Parathyroid adenoma (tissue), 2 donors: ENCODE measurements at regions not wholly inside any gene's neighbourhood (a gene's known extent, or its start where the extent isn't known, plus 50 kb on each side); places are given as distances from the start of the nearest gene placed in this dataset.
A peak's percentile ranks its signal among the peaks of the same experiment; 100 is the strongest.

Experiments used
- H2AFZ ChIP-seq: fragments of 300-600 bp; sonication (generic); one replicate; pipeline ENCODE4 v1.7.0; 2017; ENCODE audit warnings: antibody characterized with exemption, mild to moderate bottlenecking
- H3K27ac ChIP-seq: fragments of 300-600 bp; sonication (generic); one replicate; pipeline ENCODE4 v1.7.0; 2017
- H3K27me3 ChIP-seq: fragments of 300-600 bp; sonication (generic); one replicate; pipeline ENCODE4 v1.7.0; 2017; ENCODE audit warnings: low read length; ENCODE audit not compliant: control insufficient read depth, insufficient read depth
- H3K36me3 ChIP-seq: fragments of 300-600 bp; sonication (generic); one replicate; pipeline ENCODE4 v1.7.0; 2017; ENCODE audit warnings: low read length; ENCODE audit not compliant: control insufficient read depth, insufficient read depth
- H3K4me1 ChIP-seq: fragments of 300-600 bp; sonication (generic); one replicate; pipeline ENCODE4 v1.7.0; 2017; ENCODE audit warnings: control low read depth
- H3K4me2 ChIP-seq: fragments of 300-600 bp; sonication (generic); one replicate; pipeline ENCODE4 v1.7.0; 2017; ENCODE audit warnings: low read length
- H3K4me3 ChIP-seq: fragments of 300-600 bp; sonication (generic); one replicate; pipeline ENCODE4 v1.7.0; 2017; ENCODE audit warnings: low read depth, low read length
- H3K79me2 ChIP-seq: fragments of 300-600 bp; sonication (generic); one replicate; pipeline ENCODE4 v1.7.0; 2017; ENCODE audit warnings: control low read depth
- H3K9ac ChIP-seq: fragments of 300-600 bp; sonication (generic); one replicate; pipeline ENCODE4 v1.7.0; 2017; ENCODE audit warnings: mild to moderate bottlenecking
- H3K9me3 ChIP-seq: fragments of 300-600 bp; sonication (generic); one replicate; pipeline ENCODE4 v1.7.0; 2017; ENCODE audit warnings: low read length; ENCODE audit not compliant: control insufficient read depth
- TF ChIP-seq, protein P1 (sequence below): fragments of 300-600 bp; sonication (generic); IDR thresholded peaks from one replicate; pipeline ENCODE4 v1.7.0; 2017; ENCODE audit warnings: antibody characterized with exemption, mild to moderate bottlenecking
- donor health status: primary hyperparathyroidism.

DNA sequence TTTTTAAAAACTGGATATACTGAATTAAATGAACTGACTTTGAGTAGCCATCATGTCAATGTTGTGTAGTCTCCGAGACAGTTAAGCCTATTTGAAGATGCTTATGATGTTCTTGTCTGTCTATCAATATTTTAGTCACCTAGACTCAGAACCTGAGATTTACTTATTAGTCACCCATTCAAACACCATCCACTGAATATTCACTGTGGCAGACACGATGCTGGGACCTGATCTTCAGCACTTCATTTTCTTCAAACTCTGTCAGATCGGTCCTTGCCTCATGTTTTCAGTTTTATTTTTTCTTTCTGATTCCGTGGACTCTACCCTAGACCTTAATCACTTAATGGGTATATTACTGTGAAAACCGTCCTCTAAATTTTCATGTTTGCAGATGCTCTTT is 123.7 kb upstream of the MCHR2 start:
- Histone ChIP-seq H3K27ac (no peak overlapping the region), H3K9ac (no peak overlapping the region), H3K4me1 (no peaks in the 10 kb centered on the region), H2AFZ (no peak overlapping the region), H3K36me3 (no peaks in the 10 kb centered on the region), H3K4me3 (no peak overlapping the region), H3K27me3 (no peaks in the 10 kb centered on the region), H3K79me2 (no peaks in the 10 kb centered on the region), H3K9me3 (no peaks in the 10 kb centered on the region), H3K4me2 (no peak overlapping the region)
- TF ChIP-seq, protein P1, sequence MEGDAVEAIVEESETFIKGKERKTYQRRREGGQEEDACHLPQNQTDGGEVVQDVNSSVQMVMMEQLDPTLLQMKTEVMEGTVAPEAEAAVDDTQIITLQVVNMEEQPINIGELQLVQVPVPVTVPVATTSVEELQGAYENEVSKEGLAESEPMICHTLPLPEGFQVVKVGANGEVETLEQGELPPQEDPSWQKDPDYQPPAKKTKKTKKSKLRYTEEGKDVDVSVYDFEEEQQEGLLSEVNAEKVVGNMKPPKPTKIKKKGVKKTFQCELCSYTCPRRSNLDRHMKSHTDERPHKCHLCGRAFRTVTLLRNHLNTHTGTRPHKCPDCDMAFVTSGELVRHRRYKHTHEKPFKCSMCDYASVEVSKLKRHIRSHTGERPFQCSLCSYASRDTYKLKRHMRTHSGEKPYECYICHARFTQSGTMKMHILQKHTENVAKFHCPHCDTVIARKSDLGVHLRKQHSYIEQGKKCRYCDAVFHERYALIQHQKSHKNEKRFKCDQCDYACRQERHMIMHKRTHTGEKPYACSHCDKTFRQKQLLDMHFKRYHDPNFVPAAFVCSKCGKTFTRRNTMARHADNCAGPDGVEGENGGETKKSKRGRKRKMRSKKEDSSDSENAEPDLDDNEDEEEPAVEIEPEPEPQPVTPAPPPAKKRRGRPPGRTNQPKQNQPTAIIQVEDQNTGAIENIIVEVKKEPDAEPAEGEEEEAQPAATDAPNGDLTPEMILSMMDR, result no peak

DNA sequence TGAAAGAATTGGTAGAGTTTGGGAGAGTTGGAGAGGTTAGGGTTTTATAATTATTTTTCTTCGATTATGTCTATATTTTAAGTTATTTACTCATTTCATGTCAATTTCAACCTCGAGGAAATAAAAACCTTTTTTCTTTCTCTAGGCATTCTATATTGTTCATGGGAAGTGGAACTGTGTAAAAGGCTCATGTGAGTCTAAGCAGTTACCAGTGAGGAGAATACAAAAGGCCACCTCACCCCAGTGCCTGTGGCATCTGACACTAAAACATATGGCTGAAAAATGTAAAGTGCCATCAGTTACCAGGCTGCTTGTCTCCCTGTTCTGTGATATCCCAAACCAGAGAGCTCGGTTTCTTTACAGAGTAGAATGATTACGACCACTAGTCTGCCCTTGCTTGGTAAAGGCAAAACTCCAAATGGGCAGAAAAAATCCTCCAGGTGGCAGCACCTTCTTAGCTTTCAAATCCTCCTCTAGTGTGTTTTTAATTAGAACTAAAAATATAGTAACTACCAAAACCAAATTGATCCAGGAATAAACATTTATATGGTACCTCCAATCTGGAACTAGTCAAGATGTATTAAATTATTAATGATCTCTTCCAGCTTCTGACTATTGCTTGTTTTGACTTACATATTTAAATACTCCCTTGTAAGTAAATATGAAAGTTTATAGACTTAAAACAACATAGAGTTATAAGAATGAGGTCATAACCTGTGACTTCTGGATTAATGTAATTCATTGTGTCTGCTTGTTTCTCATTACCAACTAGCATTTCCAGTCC is 122.6 kb upstream of the MCHR2 start:
- Histone ChIP-seq H3K27ac (no peak overlapping the region), H3K9ac (no peak overlapping the region), H3K27me3 (no peaks in the 10 kb centered on the region), H2AFZ (no peak overlapping the region), H3K36me3 (no peaks in the 10 kb centered on the region), H3K4me2 (no peak overlapping the region), H3K9me3 (no peaks in the 10 kb centered on the region), H3K79me2 (no peaks in the 10 kb centered on the region), H3K4me3 (no peak overlapping the region), H3K4me1 (no peaks in the 10 kb centered on the region)
- TF ChIP-seq, protein P1, result peak; percentile 39

DNA sequence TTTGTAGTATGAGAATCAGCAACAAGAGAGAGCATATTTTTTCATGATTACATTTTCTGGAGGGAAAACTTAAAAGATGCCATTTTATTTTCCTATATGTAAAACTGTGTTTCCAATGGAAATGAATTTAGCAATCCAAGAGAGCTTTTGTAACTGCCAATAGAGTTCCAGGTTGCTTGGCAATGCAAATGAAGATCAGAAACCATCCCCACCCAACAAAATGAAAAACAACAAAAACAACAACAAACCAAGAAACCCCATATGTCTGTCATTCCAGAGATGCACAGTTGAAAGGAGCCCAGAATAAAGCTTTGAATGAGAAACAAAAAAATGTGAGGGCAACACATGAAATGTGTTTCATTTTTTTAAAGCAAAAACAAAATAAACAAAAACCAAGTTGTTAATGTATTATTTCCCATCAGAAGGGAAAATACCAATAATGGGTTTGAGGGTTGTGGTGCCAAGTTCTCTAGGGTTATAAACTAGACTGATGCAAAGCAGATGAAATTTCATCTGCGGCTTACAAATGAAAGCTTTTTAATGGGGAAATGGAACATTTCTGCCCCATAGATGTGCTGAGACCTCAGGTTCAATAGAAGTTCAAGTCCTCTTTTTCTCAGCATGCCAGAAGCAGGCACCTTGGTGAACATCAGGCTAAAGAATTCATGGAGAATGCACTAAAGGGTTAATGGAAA is 121.5 kb upstream of the MCHR2 start:
- Histone ChIP-seq H3K4me1 (no peaks in the 10 kb centered on the region), H3K36me3 (no peaks in the 10 kb centered on the region), H3K27ac (no peak overlapping the region), H3K4me2 (no peak overlapping the region), H3K4me3 (no peak overlapping the region), H3K9ac (no peak overlapping the region), H3K9me3 (no peaks in the 10 kb centered on the region), H3K27me3 (no peaks in the 10 kb centered on the region), H2AFZ (no peak overlapping the region), H3K79me2 (no peaks in the 10 kb centered on the region)
- TF ChIP-seq, protein P1, result no peak

DNA sequence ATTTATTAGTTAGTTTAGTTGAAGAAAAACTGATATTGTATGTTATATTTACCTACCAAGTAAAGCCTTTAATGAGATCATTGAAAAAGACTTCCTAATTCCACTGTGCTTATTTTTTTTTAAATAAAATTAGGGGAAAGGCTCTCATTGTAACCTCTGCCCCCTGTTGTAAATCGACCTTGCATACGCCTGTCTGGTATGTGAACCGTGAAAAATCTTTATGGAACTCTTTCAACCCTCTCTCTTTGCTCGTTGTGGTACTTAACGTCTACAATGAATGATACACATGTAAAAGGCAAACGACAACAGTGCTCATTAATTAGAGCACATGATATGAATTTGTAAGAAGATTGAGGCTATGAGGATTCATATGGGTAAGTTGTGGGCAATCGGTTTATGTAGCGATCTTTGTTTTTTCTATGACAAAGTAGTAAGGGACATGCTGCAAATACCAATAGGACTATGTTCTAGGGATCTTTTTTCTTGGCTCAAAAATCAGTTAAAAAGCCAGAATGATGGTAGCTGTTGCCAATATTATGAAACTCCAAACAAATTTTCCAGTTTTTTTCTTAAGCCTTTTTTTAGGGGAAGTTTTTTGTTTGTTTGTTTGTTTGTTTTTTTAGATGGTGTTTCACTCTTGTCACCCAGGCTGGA is 119.0 kb upstream of the MCHR2 start:
- Histone ChIP-seq H3K4me2 (no peak overlapping the region), H3K4me3 (no peak overlapping the region), H3K9me3 (no peaks in the 10 kb centered on the region), H3K9ac (no peak overlapping the region), H3K79me2 (no peaks in the 10 kb centered on the region), H3K4me1 (no peaks in the 10 kb centered on the region), H3K27me3 (no peaks in the 10 kb centered on the region), H2AFZ (no peak overlapping the region), H3K27ac (no peak overlapping the region), H3K36me3 (no peaks in the 10 kb centered on the region)
- TF ChIP-seq, protein P1, result no peak
